Esophagus squamous epithelium (tissue), 4 donors: ENCODE measurements at regions not wholly inside any gene's neighbourhood (a gene's known extent, or its start where the extent isn't known, plus 50 kb on each side); places are given as distances from the start of the nearest gene placed in this dataset.

ENCODE experiments used
- CTCF ChIP-seq, 6 experiments: fragments of 450-650 bp in 4 of 6; fragments of 200-600 bp in 2 of 6; sonication (generic) in 2 of 6; IDR thresholded peaks; one replicate each; pipeline ENCODE4 v1.5.1; 2016 to 2019; ENCODE audit warnings: antibody characterized with exemption in 6 of 6, mild to moderate bottlenecking in 4 of 6, moderate library complexity in 4 of 6
- POLR2A ChIP-seq, 4 donors: fragments of 450-650 bp; IDR thresholded peaks; one replicate each; pipeline ENCODE4 v1.6.1; 2017; ENCODE audit warnings: antibody characterized with exemption in 4 of 4, mild to moderate bottlenecking in 4 of 4, moderate library complexity in 3 of 4

- TF ChIP-seq CTCF (IDR thresholded peaks at IDR 0.05) (no peak), POLR2A (IDR thresholded peaks at IDR 0.05) (no peak)
Observed at GRCh38 chr6:129911732-129912131, 50.6 kb upstream of the TMEM244 start.
